Spleen (tissue), 11 donors: ENCODE measurements at regions not wholly inside any gene's neighbourhood (a gene's known extent, or its start where the extent isn't known, plus 50 kb on each side); places are given as distances from the start of the nearest gene placed in this dataset.

ENCODE experiments used
- DNase-seq: peaks from one replicate; pipeline ENCODE4 v3.0.0-alpha.2; 2020
- H3K27ac ChIP-seq, 8 donors: fragments of 200-600 bp; sonication (generic) in 7 of 8; 1 replicate in 4 of 8; 2 replicates in 4 of 8; pipeline versions ENCODE4 v1.5.0 to v1.8.0; 2016 to 2021; ENCODE audit warnings: inconsistent platforms in 4 of 8, mild to moderate bottlenecking in 4 of 8, moderate library complexity in 1 of 8
- H3K27me3 ChIP-seq, 7 donors: fragments of 200-600 bp; sonication (generic) in 6 of 7; replicated peaks in 1 of 7; 1 replicate in 4 of 7; 2 replicates in 3 of 7; pipeline versions ENCODE4 v1.5.0 to v1.8.0; 2016 to 2021; ENCODE audit warnings: inconsistent platforms in 3 of 7, mild to moderate bottlenecking in 1 of 7
- H3K36me3 ChIP-seq, 6 donors: fragments of 200-600 bp; sonication (generic) in 5 of 6; 1 replicate in 4 of 6; 2 replicates in 2 of 6; pipeline versions ENCODE4 v1.5.0 to v1.8.0; 2016 to 2021; ENCODE audit warnings: inconsistent platforms in 2 of 6
- H3K4me1 ChIP-seq, 6 donors: fragments of 200-600 bp; sonication (generic) in 5 of 6; 1 replicate in 3 of 6; 2 replicates in 3 of 6; pipeline versions ENCODE4 v1.5.0 to v1.8.0; 2016 to 2021; ENCODE audit warnings: inconsistent platforms in 3 of 6
- H3K4me3 ChIP-seq, 8 donors: fragments of 200-600 bp; sonication (generic) in 7 of 8; 1 replicate in 4 of 8; 2 replicates in 4 of 8; pipeline versions ENCODE4 v1.5.0 to v1.8.0; 2016 to 2021; ENCODE audit warnings: inconsistent platforms in 4 of 8, mild to moderate bottlenecking in 4 of 8, moderate library complexity in 2 of 8
- H3K9me3 ChIP-seq, 8 donors: fragments of 200-600 bp; sonication (generic) in 7 of 8; 1 replicate in 4 of 8; 2 replicates in 4 of 8; pipeline versions ENCODE4 v1.5.0 to v1.8.0; 2016 to 2021; ENCODE audit warnings: inconsistent platforms in 4 of 8
- CTCF ChIP-seq, 11 experiments: fragments of 200-600 bp in 7 of 11; fragments of 450-650 bp in 4 of 11; sonication (generic) in 4 of 11; IDR thresholded peaks in 8 of 11; conservative IDR thresholded peaks in 3 of 11; 1 replicate in 7 of 11; 2 replicates in 4 of 11; pipeline versions ENCODE4 v1.4.0 to v1.8.0; 2016 to 2021; ENCODE audit warnings: antibody characterized with exemption in 11 of 11, inconsistent platforms in 4 of 11, mild to moderate bottlenecking in 1 of 11
- POLR2A ChIP-seq, 3 donors: fragments of 450-650 bp; IDR thresholded peaks; one replicate each; pipeline ENCODE4 v1.5.1; 2017; ENCODE audit warnings: antibody characterized with exemption in 3 of 3, mild to moderate bottlenecking in 1 of 3
- POLR2AphosphoS5 ChIP-seq, 3 donors: sonication (generic); formaldehyde crosslinking; IDR thresholded peaks; one replicate each; pipeline ENCODE4 v1.5.1; 2017; ENCODE audit warnings: antibody characterized with exemption in 3 of 3
- WGBS, 5 donors: extraction: QIAGEN DNeasy Blood & Tissue Kit in 3 of 5; methylation state at CpG; one replicate each; pipeline versions ENCODE4 v1.1.5 to v1.1.7; 2013 to 2018; 5-methylcytosine and 5-hydroxymethylcytosine counted together
- intact Hi-C: fragments of 100-400 bp; cut with DNase I; formaldehyde crosslinking; loops from one replicate; pipeline ENCODE4 v1.15.0; 2023; ENCODE audit warnings: low total_unique reads
- donor health status: healthy with polysubstance abuse.
- donor health status: DM: no; HTN: no; CAD: no; lungs with moderate emphysema.
- donor health status: DM: no; HTN: no; CAD: no.
- donor health status: Bipolar disorder and iron deficiency.
- donor health status: healthy.
- donor health status: DM: no; HTN: no; CAD: no.
- donor health status: DM: yes; HTN: yes; CAD: no.

GRCh38 chr3:43166406-43166805, 60.5 kb upstream of the POMGNT2 start:
- no peak for DNase-seq
- Histone ChIP-seq H3K4me1 (peaks cover 6 to 23% (median 16%) of the 10 kb centered on the region in 6 donors), H3K27me3 (no peaks in the 10 kb centered on the region), H3K27ac (no peak overlapping the region), H3K4me3 (no peak overlapping the region), H3K9me3 (peaks cover 0 to 23% (median 17%) of the 10 kb centered on the region in 8 donors), H3K36me3 (no peaks in the 10 kb centered on the region)
- TF ChIP-seq POLR2AphosphoS5 (IDR thresholded peaks at IDR 0.05) (no peak), POLR2A (IDR thresholded peaks at IDR 0.05) (no peak), CTCF (IDR thresholded peaks at IDR 0.05 in 8 of 11, conservative IDR thresholded peaks at IDR 0.05 in 3 of 11) (no peak)
- 69 to 82% (median 76%) methylated on average over 1 of the region's 1 CpG for WGBS, 5 donors
- intact Hi-C loops = no loop called here

GRCh38 chr3:43165786-43166185, 59.9 kb upstream of the POMGNT2 start:
- peaks cover 6 to 23% (median 16%) of the 10 kb centered on the region in 6 donors for H3K4me1 ChIP-seq
- no peak for DNase-seq
- peaks cover 0 to 23% (median 17%) of the 10 kb centered on the region in 8 donors for H3K9me3 ChIP-seq
- H3K4me3 ChIP-seq = no peak overlapping the region
- intact Hi-C loops = no loop called here
- no peaks in the 10 kb centered on the region for H3K27me3 ChIP-seq
- no peak for TF ChIP-seq CTCF (IDR thresholded peaks at IDR 0.05 in 8 of 11, conservative IDR thresholded peaks at IDR 0.05 in 3 of 11)
- no peak for TF ChIP-seq POLR2A (IDR thresholded peaks at IDR 0.05)
- no peak for TF ChIP-seq POLR2AphosphoS5 (IDR thresholded peaks at IDR 0.05)
- no peaks in the 10 kb centered on the region for H3K36me3 ChIP-seq
- no peak overlapping the region for H3K27ac ChIP-seq
- 83 to 89% (median 85%) methylated on average over 3 of the region's 3 CpGs for WGBS, 5 donors

- Histone ChIP-seq H3K36me3 (no peaks in the 10 kb centered on the region), H3K27me3 (no peaks in the 10 kb centered on the region), H3K9me3 (peaks cover 0 to 23% (median 17%) of the 10 kb centered on the region in 8 donors), H3K4me3 (no peak overlapping the region), H3K27ac (peak overlapping the region in 6 of 8 donors; percentile 47 to 84 (median 72)), H3K4me1 (peaks cover 6 to 23% (median 16%) of the 10 kb centered on the region in 6 donors)
- TF ChIP-seq POLR2A (IDR thresholded peaks at IDR 0.05) = no peak
- DNase-seq = no peak
- WGBS, 5 donors = 71 to 75% (median 72%) methylated on average over 8 to 9 of the region's 9 CpGs
- intact Hi-C loops = loop anchor here (5.0 kb wide), 1 partner anchor 338 kb away; no protein-coding TSS in a partner anchor
Measured at GRCh38 chr3:43163895-43164493, 58.1 kb upstream of the POMGNT2 start.

- DNase-seq = no peak
- Histone ChIP-seq H3K27me3 (no peaks in the 10 kb centered on the region), H3K36me3 (no peaks in the 10 kb centered on the region), H3K27ac (peak overlapping the region; percentile 21 to 84 (median 68)), H3K9me3 (peaks cover 0 to 21% (median 17%) of the 10 kb centered on the region in 8 donors), H3K4me3 (peak overlapping the region in 2 of 8 donors; percentile 4 to 49), H3K4me1 (peaks cover 6 to 23% (median 16%) of the 10 kb centered on the region in 6 donors)
- 31 to 40% (median 36%) methylated on average over 12 to 13 of the region's 13 CpGs for WGBS, 5 donors
- TF ChIP-seq CTCF (IDR thresholded peaks at IDR 0.05 in 8 of 11, conservative IDR thresholded peaks at IDR 0.05 in 3 of 11) (peak in 8 of 11 experiments; percentile 18 to 65 (median 50)), POLR2AphosphoS5 (IDR thresholded peaks at IDR 0.05) (no peak)
- intact Hi-C loops = loop anchor here (5.0 kb wide), 1 partner anchor 340 kb away; no protein-coding TSS in a partner anchor
Measured at GRCh38 chr3:43162230-43163084, 56.6 kb upstream of the POMGNT2 start.
